ENCODE measurements at regions not wholly inside any gene's neighbourhood (a gene's known extent, or its start where the extent isn't known, plus 50 kb on each side); places are given as distances from the start of the nearest gene placed in this dataset.
A peak's percentile ranks its signal among the peaks of the same experiment; 100 is the strongest.

- no peaks in the 10 kb centered on the region for H3K36me3 Mint-ChIP-seq (ENCODE audit: low read depth)
- no peak overlapping the region for H3K4me3 Mint-ChIP-seq
- H3K4me1 Mint-ChIP-seq (ENCODE audit: low read depth): peaks cover 6% of the 10 kb centered on the region
- H3K27me3 Mint-ChIP-seq: no peaks in the 10 kb centered on the region
- DNase-seq: no peak
- H3K9me3 Mint-ChIP-seq: no peaks in the 10 kb centered on the region
- no peak overlapping the region for H3K27ac Mint-ChIP-seq
These were observed 138.9 kb upstream of the BMPER start for GRCh38 chr7:33766405-33766804.

DNA sequence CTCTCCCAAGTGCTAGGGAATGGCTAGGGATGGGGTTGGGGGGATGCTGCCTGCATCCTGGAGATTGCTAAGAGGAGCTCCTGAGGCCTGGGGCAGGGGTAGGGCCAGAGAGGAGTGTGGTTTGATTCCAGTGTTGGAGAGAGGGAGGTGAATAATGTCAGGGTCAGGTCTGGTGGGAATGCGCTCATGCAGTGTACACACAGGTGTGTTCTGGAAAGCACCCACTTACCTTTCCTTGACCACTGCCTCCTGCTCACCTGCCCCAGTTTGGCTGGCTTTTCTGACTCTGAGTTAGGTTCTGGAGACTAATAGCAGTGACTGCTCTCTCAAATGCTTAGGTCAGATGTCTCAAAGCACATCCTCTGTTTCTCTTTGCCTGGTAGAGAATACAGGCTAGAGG is 135.4 kb upstream of the BMPER start:
- DNase-seq: no peak
- H3K27me3 Mint-ChIP-seq: no peaks in the 10 kb centered on the region
- no peak overlapping the region for H3K4me3 Mint-ChIP-seq
- no peak overlapping the region for H3K27ac Mint-ChIP-seq
- H3K4me1 Mint-ChIP-seq (ENCODE audit: low read depth): peaks cover 12% of the 10 kb centered on the region
- no peaks in the 10 kb centered on the region for H3K36me3 Mint-ChIP-seq (ENCODE audit: low read depth)
- no peaks in the 10 kb centered on the region for H3K9me3 Mint-ChIP-seq

DNA sequence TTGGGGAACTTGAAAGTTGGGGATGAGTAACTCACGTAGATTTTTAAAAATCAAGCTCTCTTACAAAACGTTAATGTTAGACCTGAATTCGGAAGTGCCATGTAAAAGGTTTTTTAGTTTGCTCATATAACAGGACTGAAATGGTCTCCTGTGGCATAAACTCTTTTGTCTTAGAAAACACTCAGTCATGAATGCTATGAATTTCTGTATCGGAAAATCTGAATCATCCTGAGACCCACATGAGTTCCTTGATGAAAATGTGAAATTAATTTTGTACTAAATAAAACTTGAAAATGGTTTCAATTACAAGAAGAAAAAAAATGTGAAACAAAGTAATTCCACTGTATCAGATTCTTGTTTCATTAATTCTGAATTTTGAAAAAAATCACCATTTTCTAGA is 134.8 kb upstream of the BMPER start:
- H3K27me3 Mint-ChIP-seq: no peaks in the 10 kb centered on the region
- no peak overlapping the region for H3K4me3 Mint-ChIP-seq
- no peaks in the 10 kb centered on the region for H3K9me3 Mint-ChIP-seq
- no peaks in the 10 kb centered on the region for H3K36me3 Mint-ChIP-seq (ENCODE audit: low read depth)
- H3K27ac Mint-ChIP-seq: no peak overlapping the region
- DNase-seq: no peak
- H3K4me1 Mint-ChIP-seq (ENCODE audit: low read depth): peaks cover 14% of the 10 kb centered on the region

GRCh38 chr7:33771422-33771821 is 133.9 kb upstream of the BMPER start:
- Mint-ChIP-seq H3K9me3 (no peaks in the 10 kb centered on the region), H3K4me1 (ENCODE audit: low read depth) (peaks cover 14% of the 10 kb centered on the region), H3K27ac (no peak overlapping the region), H3K27me3 (no peaks in the 10 kb centered on the region), H3K36me3 (ENCODE audit: low read depth) (no peaks in the 10 kb centered on the region), H3K4me3 (no peak overlapping the region)
- DNase-seq: no peak

- no peaks in the 10 kb centered on the region for H3K36me3 Mint-ChIP-seq (ENCODE audit: low read depth)
- peaks cover 14% of the 10 kb centered on the region for H3K4me1 Mint-ChIP-seq (ENCODE audit: low read depth)
- H3K27ac Mint-ChIP-seq: peak overlapping the region; percentile 4
- H3K4me3 Mint-ChIP-seq: no peak overlapping the region
- no peaks in the 10 kb centered on the region for H3K9me3 Mint-ChIP-seq
- no peaks in the 10 kb centered on the region for H3K27me3 Mint-ChIP-seq
- no peak for DNase-seq
These were observed 132.3 kb upstream of the BMPER start for GRCh38 chr7:33773053-33773452.

- H3K9me3 Mint-ChIP-seq: no peaks in the 10 kb centered on the region
- no peaks in the 10 kb centered on the region for H3K36me3 Mint-ChIP-seq (ENCODE audit: low read depth)
- H3K4me1 Mint-ChIP-seq (ENCODE audit: low read depth): peaks cover 14% of the 10 kb centered on the region
- no peaks in the 10 kb centered on the region for H3K27me3 Mint-ChIP-seq
- no peak overlapping the region for H3K4me3 Mint-ChIP-seq
- no peak for DNase-seq
- H3K27ac Mint-ChIP-seq: no peak overlapping the region
These were observed 130.4 kb upstream of the BMPER start for GRCh38 chr7:33774762-33775523.

DNA sequence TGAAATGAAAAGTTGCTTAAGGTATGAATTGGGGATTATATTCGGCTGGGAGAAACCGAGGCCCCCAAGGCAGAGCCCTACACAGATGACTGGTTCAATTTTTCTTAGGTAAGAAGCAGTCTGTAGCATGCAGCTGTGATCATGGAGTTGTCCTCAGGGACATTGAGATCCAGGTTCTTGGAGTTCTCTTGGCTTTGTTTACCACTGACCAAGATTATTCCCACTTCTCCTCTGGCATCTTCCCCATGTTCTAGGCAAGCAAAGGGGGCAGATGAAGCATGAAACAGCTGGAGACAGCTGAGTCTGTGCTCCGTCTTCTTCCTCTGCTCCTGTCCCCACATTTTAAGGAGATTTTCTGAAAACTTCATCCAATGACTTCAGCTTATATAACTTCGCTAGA is 129.5 kb upstream of the BMPER start:
- DNase-seq: no peak
- Mint-ChIP-seq H3K4me3 (no peak overlapping the region), H3K4me1 (ENCODE audit: low read depth) (peaks cover 14% of the 10 kb centered on the region), H3K36me3 (ENCODE audit: low read depth) (no peaks in the 10 kb centered on the region), H3K27ac (no peak overlapping the region), H3K27me3 (no peaks in the 10 kb centered on the region), H3K9me3 (no peaks in the 10 kb centered on the region)

DNA sequence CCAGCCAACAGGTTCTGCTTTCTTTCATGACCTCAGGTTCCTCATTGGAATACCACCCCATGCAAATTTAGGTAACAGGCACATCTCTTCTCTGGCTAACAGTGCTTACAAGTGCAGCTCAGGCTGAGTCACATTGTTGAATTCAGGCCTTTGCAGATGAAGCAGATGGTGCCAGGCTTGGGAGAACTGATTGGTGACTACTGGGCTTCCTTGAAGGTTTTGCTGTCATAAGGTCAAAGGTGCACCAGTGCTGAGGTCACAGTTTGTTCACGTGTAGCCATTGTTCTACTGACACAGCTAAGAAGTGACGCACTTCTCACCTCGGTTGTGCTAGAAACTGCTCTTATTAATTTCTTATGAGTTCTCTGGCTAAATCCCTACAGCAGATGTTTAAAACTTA is 128.6 kb upstream of the BMPER start:
- H3K4me1 Mint-ChIP-seq (ENCODE audit: low read depth): peaks cover 9% of the 10 kb centered on the region
- no peaks in the 10 kb centered on the region for H3K27me3 Mint-ChIP-seq
- no peaks in the 10 kb centered on the region for H3K36me3 Mint-ChIP-seq (ENCODE audit: low read depth)
- DNase-seq: no peak
- H3K4me3 Mint-ChIP-seq: no peak overlapping the region
- H3K9me3 Mint-ChIP-seq: no peaks in the 10 kb centered on the region
- H3K27ac Mint-ChIP-seq: no peak overlapping the region

DNA sequence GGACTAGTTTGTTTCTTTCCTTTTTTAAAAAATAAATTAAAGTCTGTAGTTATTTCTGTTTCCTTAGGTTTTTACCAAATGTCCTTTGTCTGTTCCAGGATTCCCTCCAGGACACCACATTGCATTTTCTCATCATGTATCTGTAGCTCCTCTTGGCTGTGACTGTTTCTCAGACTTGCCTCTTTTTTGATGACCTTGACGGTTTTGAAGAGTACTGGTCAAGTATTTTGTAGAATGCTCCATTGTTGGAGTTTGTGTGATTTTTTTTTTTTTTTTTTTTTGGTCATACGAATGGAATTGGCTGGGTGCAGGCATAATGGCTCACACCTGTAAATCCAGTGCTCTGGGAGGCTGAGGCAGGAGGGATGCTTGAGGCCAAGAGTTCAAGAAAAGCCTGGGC is 127.1 kb upstream of the BMPER start:
- Mint-ChIP-seq H3K4me3 (no peak overlapping the region), H3K27me3 (no peaks in the 10 kb centered on the region), H3K27ac (no peak overlapping the region), H3K36me3 (ENCODE audit: low read depth) (no peaks in the 10 kb centered on the region), H3K9me3 (peaks cover 2% of the 10 kb centered on the region), H3K4me1 (ENCODE audit: low read depth) (peaks cover 3% of the 10 kb centered on the region)
- DNase-seq: no peak

DNA sequence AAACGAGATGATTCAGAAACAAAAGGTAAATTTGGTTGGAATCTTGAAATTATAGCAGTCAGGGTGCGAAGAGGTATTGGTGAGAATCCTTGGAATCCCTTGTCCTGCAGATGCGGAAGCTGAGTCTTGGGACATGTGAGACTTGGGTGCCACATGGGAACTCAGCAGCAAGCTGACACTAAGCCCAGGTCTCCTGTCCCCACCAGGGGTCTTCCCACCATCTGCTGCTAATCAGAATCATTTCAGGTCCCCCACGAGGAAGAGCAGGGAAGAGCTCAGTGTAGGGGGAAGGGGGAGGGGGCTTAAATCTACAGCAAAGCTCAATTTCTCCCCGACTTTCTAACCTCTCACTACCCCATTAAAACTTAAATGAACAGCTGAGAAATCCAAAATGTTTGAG is 126.1 kb upstream of the BMPER start:
- peaks cover 2% of the 10 kb centered on the region for H3K9me3 Mint-ChIP-seq
- H3K36me3 Mint-ChIP-seq (ENCODE audit: low read depth): no peaks in the 10 kb centered on the region
- H3K4me1 Mint-ChIP-seq (ENCODE audit: low read depth): peaks cover 3% of the 10 kb centered on the region
- no peak overlapping the region for H3K27ac Mint-ChIP-seq
- no peaks in the 10 kb centered on the region for H3K27me3 Mint-ChIP-seq
- H3K4me3 Mint-ChIP-seq: no peak overlapping the region
- no peak for DNase-seq

- Mint-ChIP-seq H3K9me3 (peaks cover 2% of the 10 kb centered on the region), H3K4me3 (no peak overlapping the region), H3K27me3 (no peaks in the 10 kb centered on the region), H3K4me1 (ENCODE audit: low read depth) (no peaks in the 10 kb centered on the region), H3K27ac (no peak overlapping the region), H3K36me3 (ENCODE audit: low read depth) (no peaks in the 10 kb centered on the region)
- no peak for DNase-seq
These were observed 124.2 kb upstream of the BMPER start for GRCh38 chr7:33781167-33781566.

- H3K27ac Mint-ChIP-seq: no peak overlapping the region
- H3K27me3 Mint-ChIP-seq: no peaks in the 10 kb centered on the region
- no peak overlapping the region for H3K4me3 Mint-ChIP-seq
- DNase-seq: no peak
- peaks cover 2% of the 10 kb centered on the region for H3K9me3 Mint-ChIP-seq
- no peaks in the 10 kb centered on the region for H3K36me3 Mint-ChIP-seq (ENCODE audit: low read depth)
- H3K4me1 Mint-ChIP-seq (ENCODE audit: low read depth): no peaks in the 10 kb centered on the region
These were observed 123.5 kb upstream of the BMPER start for GRCh38 chr7:33781796-33782195.

DNA sequence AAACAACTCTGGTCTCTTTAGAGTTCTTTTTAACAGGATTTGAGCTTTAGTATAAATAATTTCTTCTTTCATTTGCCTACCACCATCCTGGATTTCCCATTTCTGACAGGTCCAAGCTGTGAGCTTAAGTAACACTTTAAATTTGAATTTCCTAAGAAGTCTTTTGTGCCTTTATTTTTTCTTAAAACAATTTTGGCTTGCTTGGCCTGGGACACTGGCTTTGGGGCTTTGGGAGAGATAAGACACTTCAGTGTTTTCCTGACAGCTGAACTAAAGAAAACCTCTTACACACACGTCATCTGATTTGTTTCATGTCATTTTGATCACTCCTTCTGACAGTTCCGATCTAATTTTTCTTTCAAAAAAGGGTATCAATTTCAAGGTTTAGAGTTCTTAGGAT is 121.3 kb upstream of the BMPER start:
- Mint-ChIP-seq H3K27ac (no peak overlapping the region), H3K36me3 (ENCODE audit: low read depth) (no peaks in the 10 kb centered on the region), H3K4me1 (ENCODE audit: low read depth) (no peaks in the 10 kb centered on the region), H3K9me3 (peaks cover 2% of the 10 kb centered on the region), H3K4me3 (no peak overlapping the region), H3K27me3 (no peaks in the 10 kb centered on the region)
- DNase-seq: no peak

GRCh38 chr7:33788531-33788930 is 116.8 kb upstream of the BMPER start:
- Mint-ChIP-seq H3K27ac (no peak overlapping the region), H3K4me1 (ENCODE audit: low read depth) (peaks cover 2% of the 10 kb centered on the region), H3K27me3 (no peaks in the 10 kb centered on the region), H3K4me3 (no peak overlapping the region), H3K9me3 (no peaks in the 10 kb centered on the region), H3K36me3 (ENCODE audit: low read depth) (no peaks in the 10 kb centered on the region)
- no peak for DNase-seq

- Mint-ChIP-seq H3K27me3 (no peaks in the 10 kb centered on the region), H3K27ac (no peak overlapping the region), H3K36me3 (ENCODE audit: low read depth) (no peaks in the 10 kb centered on the region), H3K4me3 (no peak overlapping the region), H3K9me3 (no peaks in the 10 kb centered on the region), H3K4me1 (ENCODE audit: low read depth) (peaks cover 2% of the 10 kb centered on the region)
- DNase-seq: no peak
These were observed 115.3 kb upstream of the BMPER start for GRCh38 chr7:33789871-33790630.

Measured in activated T-cell treated with anti-CD3 and anti-CD28 coated beads, Interleukin-2, amount 50 U/mL, for 24 hours (primary cell).